ENCODE measurements at regions not wholly inside any gene's neighbourhood (a gene's known extent, or its start where the extent isn't known, plus 50 kb on each side); places are given as distances from the start of the nearest gene placed in this dataset.

DNA sequence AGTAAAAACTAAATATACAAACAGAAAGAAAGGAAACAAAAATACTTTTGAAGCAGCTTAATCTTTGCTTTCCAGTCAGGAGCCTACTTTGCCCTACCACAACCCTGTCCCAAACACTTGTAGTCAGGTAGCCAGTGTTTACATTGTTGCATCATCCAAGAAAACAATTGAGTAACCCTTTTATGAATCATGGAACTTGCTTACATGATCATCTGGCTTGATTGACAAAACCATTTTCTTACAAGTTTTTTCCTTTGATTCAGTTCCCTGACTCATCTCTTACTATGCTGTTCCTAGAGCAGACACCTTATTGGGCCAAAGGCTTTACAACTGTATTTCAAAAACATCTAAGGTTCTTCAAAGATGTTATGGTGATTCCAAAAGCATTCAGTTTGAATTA, 740.1 kb downstream of the KLHL13 start:
- no peak for TF ChIP-seq POLR2A (IDR thresholded peaks at IDR 0.05)
- TF ChIP-seq, protein P1, sequence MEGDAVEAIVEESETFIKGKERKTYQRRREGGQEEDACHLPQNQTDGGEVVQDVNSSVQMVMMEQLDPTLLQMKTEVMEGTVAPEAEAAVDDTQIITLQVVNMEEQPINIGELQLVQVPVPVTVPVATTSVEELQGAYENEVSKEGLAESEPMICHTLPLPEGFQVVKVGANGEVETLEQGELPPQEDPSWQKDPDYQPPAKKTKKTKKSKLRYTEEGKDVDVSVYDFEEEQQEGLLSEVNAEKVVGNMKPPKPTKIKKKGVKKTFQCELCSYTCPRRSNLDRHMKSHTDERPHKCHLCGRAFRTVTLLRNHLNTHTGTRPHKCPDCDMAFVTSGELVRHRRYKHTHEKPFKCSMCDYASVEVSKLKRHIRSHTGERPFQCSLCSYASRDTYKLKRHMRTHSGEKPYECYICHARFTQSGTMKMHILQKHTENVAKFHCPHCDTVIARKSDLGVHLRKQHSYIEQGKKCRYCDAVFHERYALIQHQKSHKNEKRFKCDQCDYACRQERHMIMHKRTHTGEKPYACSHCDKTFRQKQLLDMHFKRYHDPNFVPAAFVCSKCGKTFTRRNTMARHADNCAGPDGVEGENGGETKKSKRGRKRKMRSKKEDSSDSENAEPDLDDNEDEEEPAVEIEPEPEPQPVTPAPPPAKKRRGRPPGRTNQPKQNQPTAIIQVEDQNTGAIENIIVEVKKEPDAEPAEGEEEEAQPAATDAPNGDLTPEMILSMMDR (IDR thresholded peaks at IDR 0.05) = no peak
- DNase-seq (ENCODE audit: low spot score in 2 of 2) = no peak
- H3K4me3 ChIP-seq (ENCODE audit: low read depth, poor library complexity, severe bottlenecking) = no peak overlapping the region
- intact Hi-C loops (cut with DNase I; ENCODE audit: low total_unique reads) = no loop called here

DNA sequence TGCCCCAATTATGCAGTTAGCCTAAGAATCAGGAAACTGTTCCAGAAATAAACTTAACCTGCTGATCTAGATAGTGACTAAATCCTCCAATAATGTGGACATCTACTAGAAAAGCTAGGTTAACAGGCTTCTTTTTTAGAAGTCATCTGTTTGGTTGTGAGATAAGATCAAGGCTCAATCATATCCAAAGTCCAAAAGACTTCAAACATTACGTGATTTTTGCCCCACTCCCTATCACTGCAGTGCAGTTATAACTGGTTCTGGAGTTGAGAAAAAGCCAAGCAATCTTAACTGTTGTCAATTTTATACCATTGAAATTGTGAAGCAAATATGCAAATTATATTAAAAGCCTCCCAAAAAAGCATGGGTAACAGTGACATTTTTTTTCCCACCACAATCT, 781.4 kb downstream of the KLHL13 start:
- no peak for TF ChIP-seq POLR2A (IDR thresholded peaks at IDR 0.05)
- no peak for DNase-seq (ENCODE audit: low spot score in 2 of 2)
- no peak overlapping the region for H3K4me3 ChIP-seq (ENCODE audit: low read depth, poor library complexity, severe bottlenecking)
- intact Hi-C loops (cut with DNase I; ENCODE audit: low total_unique reads) = no loop called here
- WGBS, 2 donors = 28 to 41% methylated on average over 1 of the region's 1 CpG

DNA sequence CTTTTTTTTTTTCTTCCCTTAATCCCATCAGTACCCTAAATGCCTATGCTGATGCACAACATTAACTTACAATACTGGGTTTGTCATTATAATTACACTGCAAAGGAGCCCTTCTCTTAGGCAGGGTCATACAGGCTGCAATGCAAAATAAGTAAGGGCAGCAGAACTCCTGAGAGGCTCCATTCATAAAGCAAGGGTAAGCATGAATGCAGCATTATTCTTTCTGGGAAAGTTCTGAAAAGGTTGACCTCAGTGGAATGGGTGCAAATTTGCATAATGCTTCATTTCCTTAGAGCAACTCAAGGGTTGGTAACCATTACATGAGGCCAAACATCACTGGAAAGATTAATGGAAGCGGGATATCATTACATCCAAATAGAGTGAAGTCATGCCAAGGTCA, 789.2 kb downstream of the KLHL13 start:
- H3K4me3 ChIP-seq (ENCODE audit: low read depth, poor library complexity, severe bottlenecking) = no peak overlapping the region
- DNase-seq (ENCODE audit: low spot score in 2 of 2) = no peak
- WGBS, 2 donors = 32 to 73% methylated on average over 1 of the region's 1 CpG
- intact Hi-C loops (cut with DNase I; ENCODE audit: low total_unique reads) = no loop called here
- no peak for TF ChIP-seq POLR2A (IDR thresholded peaks at IDR 0.05)
- TF ChIP-seq, protein P1 (IDR thresholded peaks at IDR 0.05) = no peak

DNA sequence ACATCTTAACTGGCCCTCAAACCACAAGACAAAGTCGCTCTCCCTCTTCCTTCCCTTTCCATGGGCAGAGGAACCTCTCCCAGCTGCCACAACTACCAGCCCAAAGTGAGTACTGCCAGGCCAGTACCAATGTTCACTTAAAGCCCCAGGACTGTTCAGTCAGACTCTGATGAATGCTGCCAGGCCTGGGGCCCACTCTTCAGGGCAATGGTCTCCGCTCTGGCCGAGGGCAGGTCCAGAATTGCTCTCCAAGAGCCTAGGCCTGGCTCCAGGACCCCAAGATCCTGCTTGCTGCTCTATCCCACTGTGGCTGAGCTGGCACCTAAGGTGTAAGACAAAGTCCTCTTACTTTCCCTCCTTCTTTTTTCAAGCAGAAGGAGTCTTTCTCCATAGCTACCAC, 790.9 kb downstream of the KLHL13 start:
- intact Hi-C loops (cut with DNase I; ENCODE audit: low total_unique reads) = no loop called here
- TF ChIP-seq, protein P1 (IDR thresholded peaks at IDR 0.05) = no peak
- no peak for TF ChIP-seq POLR2A (IDR thresholded peaks at IDR 0.05)
- H3K4me3 ChIP-seq (ENCODE audit: low read depth, poor library complexity, severe bottlenecking) = no peak overlapping the region
- no peak for DNase-seq (ENCODE audit: low spot score in 2 of 2)
- WGBS, 2 donors = 55 to 69% methylated on average over 3 of the region's 3 CpGs

DNA sequence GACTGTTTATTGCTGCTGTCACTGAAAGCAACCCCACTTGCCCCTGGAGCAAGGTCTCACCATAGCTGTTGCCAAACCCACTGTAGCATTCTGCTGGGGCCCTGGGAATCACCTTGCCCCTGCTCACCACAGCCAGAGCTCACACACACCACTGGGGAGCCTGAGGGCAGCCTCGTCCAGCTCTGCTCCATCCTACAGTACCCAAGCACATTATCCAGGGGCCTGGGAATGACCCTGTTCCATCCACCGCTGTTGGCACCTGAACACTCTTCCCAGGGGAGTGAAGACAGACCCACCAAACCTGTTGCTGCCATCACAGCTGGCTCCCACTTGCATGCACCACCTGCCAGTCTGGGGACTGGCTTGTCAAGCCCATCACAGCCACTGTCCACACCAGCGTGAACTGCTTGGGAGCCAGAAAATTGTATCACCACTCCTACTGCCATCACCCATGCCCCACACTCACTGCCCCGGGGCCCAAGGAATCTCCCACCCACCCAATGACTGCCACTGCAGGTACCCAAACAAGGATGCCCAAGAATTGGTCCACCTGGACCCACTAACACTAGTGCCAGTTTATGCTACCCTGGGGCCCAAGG, 811.3 kb downstream of the KLHL13 start:
- no peak for TF ChIP-seq POLR2A (IDR thresholded peaks at IDR 0.05)
- TF ChIP-seq, protein P1 (IDR thresholded peaks at IDR 0.05) = no peak
- WGBS, 2 donors = 84 to 86% methylated on average over 2 to 3 of the region's 4 CpGs
- intact Hi-C loops (cut with DNase I; ENCODE audit: low total_unique reads) = no loop called here
- DNase-seq (ENCODE audit: low spot score in 2 of 2) = no peak
- no peak overlapping the region for H3K4me3 ChIP-seq (ENCODE audit: low read depth, poor library complexity, severe bottlenecking)

DNA sequence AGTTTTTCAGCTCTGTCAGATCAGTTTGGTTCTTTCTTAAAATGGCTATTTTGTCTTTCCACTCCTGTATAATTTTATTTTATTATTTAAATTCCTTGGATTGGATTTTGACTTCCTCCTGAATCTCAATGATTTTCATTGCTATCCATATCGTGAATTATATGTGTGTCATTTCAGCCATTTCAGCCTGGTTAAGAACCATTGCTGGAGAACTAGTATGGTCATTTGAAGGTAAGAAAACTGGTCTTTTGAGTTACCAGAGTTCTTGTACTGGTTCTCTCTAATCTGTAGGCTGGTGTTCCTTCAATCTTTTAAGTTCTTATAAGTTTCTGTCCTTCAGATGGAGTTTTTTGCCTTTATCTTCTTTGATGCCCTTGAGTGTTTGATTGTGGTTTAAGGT, 815.5 kb downstream of the KLHL13 start:
- no peak for DNase-seq (ENCODE audit: low spot score in 2 of 2)
- intact Hi-C loops (cut with DNase I; ENCODE audit: low total_unique reads) = no loop called here
- TF ChIP-seq, protein P1 (IDR thresholded peaks at IDR 0.05) = no peak
- TF ChIP-seq POLR2A (IDR thresholded peaks at IDR 0.05) = no peak
- WGBS, 2 donors = 80 to 87% methylated on average over 1 of the region's 1 CpG
- no peak overlapping the region for H3K4me3 ChIP-seq (ENCODE audit: low read depth, poor library complexity, severe bottlenecking)
